OCI-LY1 (cell line): ENCODE measurements at regions not wholly inside any gene's neighbourhood (a gene's known extent, or its start where the extent isn't known, plus 50 kb on each side); places are given as distances from the start of the nearest gene placed in this dataset.

Experiments
- H2AFZ ChIP-seq: fragments of 200-600 bp; sonication (generic), shearing (Covaris generic); 2 replicates; pipeline ENCODE4 v1.6.0; 2014; ENCODE audit warnings: antibody characterized with exemption, mild to moderate bottlenecking, low read length
- H3F3A ChIP-seq: fragments of 200-600 bp; sonication (generic), shearing (Covaris generic); 2 replicates; pipeline ENCODE4 v1.6.0; 2014; ENCODE audit warnings: mild to moderate bottlenecking, antibody characterized with exemption, low read length, moderate library complexity; ENCODE audit not compliant: insufficient read depth
- H3K27ac ChIP-seq: fragments of 200-600 bp; sonication (generic); 2 replicates; pipeline ENCODE4 v1.5.1; 2014; ENCODE audit warnings: low read length, mixed run types, mild to moderate bottlenecking, low read depth; ENCODE audit not compliant: poor library complexity, severe bottlenecking
- H3K27me3 ChIP-seq: fragments of 200-600 bp; sonication (generic); 2 replicates; pipeline ENCODE4 v1.6.0; 2014; ENCODE audit warnings: antibody characterized with exemption, mild to moderate bottlenecking, low read length, moderate library complexity; ENCODE audit not compliant: insufficient read depth
- H3K36me3 ChIP-seq: fragments of 200-600 bp; sonication (generic); 2 replicates; pipeline ENCODE4 v1.6.1; 2014; ENCODE audit warnings: mild to moderate bottlenecking, antibody characterized with exemption, low read length, moderate library complexity, mixed read lengths; ENCODE audit not compliant: insufficient read depth
- H3K4me1 ChIP-seq: fragments of 200-600 bp; sonication (generic); 2 replicates; pipeline ENCODE4 v1.5.1; 2014; ENCODE audit warnings: mild to moderate bottlenecking, low read length, moderate library complexity; ENCODE audit not compliant: insufficient read depth, severe bottlenecking
- H3K4me2 ChIP-seq: fragments of 200-600 bp; sonication (generic), shearing (Covaris generic); 2 replicates; pipeline ENCODE4 v1.6.1; 2014; ENCODE audit warnings: low read length
- H3K4me3 ChIP-seq: fragments of 200-600 bp; sonication (generic); 2 replicates; pipeline ENCODE4 v1.5.1; 2014; ENCODE audit warnings: low read length, low read depth, mild to moderate bottlenecking, mixed read lengths; ENCODE audit not compliant: poor library complexity, severe bottlenecking
- H3K79me2 ChIP-seq: fragments of 200-600 bp; shearing (Covaris generic); 2 replicates; pipeline ENCODE4 v1.6.1; 2016; ENCODE audit warnings: mixed run types, low read length, mixed read lengths; ENCODE audit not compliant: insufficient read depth
- H3K9ac ChIP-seq: fragments of 200-600 bp; sonication (generic), shearing (Covaris generic); 2 replicates; pipeline ENCODE4 v1.6.1; 2014; ENCODE audit warnings: mild to moderate bottlenecking, low read length, mixed read lengths
- H3K9me2 ChIP-seq: fragments of 200-600 bp; sonication (generic), shearing (Covaris generic); 2 replicates; pipeline ENCODE4 v1.6.1; 2014; ENCODE audit warnings: low read depth, mild to moderate bottlenecking, low read length, mixed read lengths
- H3K9me3 ChIP-seq: fragments of 200-600 bp; shearing (Covaris generic); 2 replicates; pipeline ENCODE4 v1.6.1; 2014; ENCODE audit warnings: low read length, mixed read lengths
- H4K20me1 ChIP-seq: fragments of 200-600 bp; sonication (generic), shearing (Covaris generic); 2 replicates; pipeline ENCODE4 v1.6.0; 2016; ENCODE audit warnings: mild to moderate bottlenecking, low read length; ENCODE audit not compliant: insufficient read depth
- EZH2 ChIP-seq: fragments of 200-600 bp; sonication (generic), shearing (Covaris generic); IDR thresholded peaks from 2 replicates; pipeline ENCODE4 v1.8.0; 2017; ENCODE audit warnings: borderline replicate concordance, mixed run types, mild to moderate bottlenecking, antibody characterized with exemption, low read length, moderate library complexity, mixed read lengths
- TF ChIP-seq, protein P1 (sequence below): fragments of 200-600 bp; sonication (generic), shearing (Covaris generic); IDR thresholded peaks from 2 replicates; pipeline ENCODE4 v1.5.1; 2017; ENCODE audit warnings: mild to moderate bottlenecking, antibody characterized with exemption, low read length, moderate library complexity, mixed read lengths

DNA sequence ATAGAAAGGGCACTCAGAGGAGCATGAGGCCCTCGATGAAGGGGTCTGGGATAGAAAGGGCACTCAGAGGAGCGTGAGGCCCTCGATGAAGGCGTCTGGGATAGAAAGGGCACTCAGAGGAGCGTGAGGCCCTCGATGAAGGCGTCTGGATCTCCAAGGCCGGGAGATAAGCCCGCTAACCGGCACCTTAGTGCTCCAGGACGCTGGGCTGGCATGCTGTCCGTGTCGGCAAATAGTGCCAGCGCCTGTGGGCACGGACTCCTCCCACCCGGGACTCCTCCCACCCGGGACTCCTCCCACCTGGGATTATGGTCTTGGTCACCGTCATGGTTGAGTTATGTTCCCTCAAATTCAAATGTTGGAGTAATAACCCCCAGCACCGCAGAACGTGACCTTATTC lies 725.3 kb downstream of the BRD1 start:
- Histone ChIP-seq H3K9me2 (no peaks in the 10 kb centered on the region), H3K4me2 (no peak overlapping the region), H3K4me3 (no peak overlapping the region), H3F3A (no peaks in the 10 kb centered on the region), H2AFZ (no peak overlapping the region), H3K79me2 (no peaks in the 10 kb centered on the region), H3K27ac (no peak overlapping the region), H3K9ac (no peak overlapping the region), H3K4me1 (no peaks in the 10 kb centered on the region), H3K9me3 (no peaks in the 10 kb centered on the region), H3K36me3 (no peaks in the 10 kb centered on the region), H4K20me1 (no peaks in the 10 kb centered on the region), H3K27me3 (no peaks in the 10 kb centered on the region)
- TF ChIP-seq, protein P1, sequence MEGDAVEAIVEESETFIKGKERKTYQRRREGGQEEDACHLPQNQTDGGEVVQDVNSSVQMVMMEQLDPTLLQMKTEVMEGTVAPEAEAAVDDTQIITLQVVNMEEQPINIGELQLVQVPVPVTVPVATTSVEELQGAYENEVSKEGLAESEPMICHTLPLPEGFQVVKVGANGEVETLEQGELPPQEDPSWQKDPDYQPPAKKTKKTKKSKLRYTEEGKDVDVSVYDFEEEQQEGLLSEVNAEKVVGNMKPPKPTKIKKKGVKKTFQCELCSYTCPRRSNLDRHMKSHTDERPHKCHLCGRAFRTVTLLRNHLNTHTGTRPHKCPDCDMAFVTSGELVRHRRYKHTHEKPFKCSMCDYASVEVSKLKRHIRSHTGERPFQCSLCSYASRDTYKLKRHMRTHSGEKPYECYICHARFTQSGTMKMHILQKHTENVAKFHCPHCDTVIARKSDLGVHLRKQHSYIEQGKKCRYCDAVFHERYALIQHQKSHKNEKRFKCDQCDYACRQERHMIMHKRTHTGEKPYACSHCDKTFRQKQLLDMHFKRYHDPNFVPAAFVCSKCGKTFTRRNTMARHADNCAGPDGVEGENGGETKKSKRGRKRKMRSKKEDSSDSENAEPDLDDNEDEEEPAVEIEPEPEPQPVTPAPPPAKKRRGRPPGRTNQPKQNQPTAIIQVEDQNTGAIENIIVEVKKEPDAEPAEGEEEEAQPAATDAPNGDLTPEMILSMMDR: no peak
- no peak for TF ChIP-seq EZH2

DNA sequence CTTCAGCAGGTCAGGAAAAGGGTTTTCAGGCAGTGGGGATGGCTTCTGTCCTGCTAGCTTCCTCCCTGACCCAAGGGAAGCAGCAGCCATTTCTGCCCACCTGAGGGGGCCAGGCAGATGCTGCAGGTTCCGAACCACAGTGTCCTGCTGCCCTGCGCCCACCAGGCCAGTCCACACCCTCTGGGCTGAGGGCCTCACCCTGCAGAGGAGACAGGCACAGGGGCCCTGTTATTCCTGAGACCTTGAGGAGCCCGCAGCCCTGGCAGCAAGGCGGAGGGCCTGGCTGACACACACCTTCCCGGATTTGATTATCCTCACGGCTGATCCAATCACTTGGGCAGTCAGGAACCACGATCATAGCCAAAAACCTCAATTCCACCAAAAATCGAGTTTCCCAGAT lies 725.8 kb downstream of the BRD1 start:
- Histone ChIP-seq H3K79me2 (no peaks in the 10 kb centered on the region), H4K20me1 (no peaks in the 10 kb centered on the region), H3K27ac (no peak overlapping the region), H2AFZ (no peak overlapping the region), H3K9ac (no peak overlapping the region), H3K27me3 (no peaks in the 10 kb centered on the region), H3K36me3 (no peaks in the 10 kb centered on the region), H3K4me2 (no peak overlapping the region), H3K9me2 (no peaks in the 10 kb centered on the region), H3K4me1 (no peaks in the 10 kb centered on the region), H3K4me3 (no peak overlapping the region), H3K9me3 (no peaks in the 10 kb centered on the region), H3F3A (no peaks in the 10 kb centered on the region)
- TF ChIP-seq, protein P1: no peak
- TF ChIP-seq EZH2: no peak

DNA sequence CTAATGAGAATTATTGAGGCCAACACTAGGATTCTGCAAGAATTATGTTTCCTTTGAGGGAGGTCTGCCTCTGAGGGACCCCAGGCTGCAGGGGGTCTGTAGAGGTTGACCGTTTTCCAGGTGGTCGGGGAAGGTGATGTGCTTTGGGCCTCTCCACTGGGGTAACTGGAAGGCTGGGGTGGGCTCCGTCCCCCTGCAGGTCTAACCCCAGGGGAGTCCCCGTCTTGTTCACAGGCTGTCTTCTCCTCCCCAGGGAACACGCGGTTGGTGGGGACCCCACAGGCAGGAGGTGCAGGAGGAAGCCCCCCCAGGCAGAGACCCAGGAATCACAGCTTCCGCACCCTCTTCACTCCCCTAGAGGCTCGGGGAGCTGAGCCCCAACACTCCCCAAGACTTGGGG lies 726.4 kb downstream of the BRD1 start:
- no peaks in the 10 kb centered on the region for H3K9me2 ChIP-seq
- no peaks in the 10 kb centered on the region for H3K9me3 ChIP-seq
- no peaks in the 10 kb centered on the region for H3K79me2 ChIP-seq
- H3K27ac ChIP-seq: no peak overlapping the region
- H3K36me3 ChIP-seq: no peaks in the 10 kb centered on the region
- H4K20me1 ChIP-seq: no peaks in the 10 kb centered on the region
- H3K4me3 ChIP-seq: no peak overlapping the region
- H3K9ac ChIP-seq: no peak overlapping the region
- peaks cover under 1% of the 10 kb centered on the region; the same call in 1 of the 2 replicates for H3K27me3 ChIP-seq
- H3K4me2 ChIP-seq: no peak overlapping the region
- H3F3A ChIP-seq: no peaks in the 10 kb centered on the region
- no peaks in the 10 kb centered on the region for H3K4me1 ChIP-seq
- TF ChIP-seq, protein P1: no peak
- no peak for TF ChIP-seq EZH2
- H2AFZ ChIP-seq: no peak overlapping the region
